GM15510 (cell line): ENCODE measurements at regions not wholly inside any gene's neighbourhood (a gene's known extent, or its start where the extent isn't known, plus 50 kb on each side); places are given as distances from the start of the nearest gene placed in this dataset.

ENCODE experiments used
- POLR2A ChIP-seq: IDR thresholded peaks from 3 replicates; pipeline ENCODE4 v1.6.1; 2011; ENCODE audit warnings: borderline replicate concordance; ENCODE audit not compliant: insufficient read length; ENCODE audit errors: extremely low read depth

GRCh38 chr3:72641684-72642083, 206.6 kb downstream of the SHQ1 start:
- no peak for TF ChIP-seq POLR2A

GRCh38 chr3:72641072-72641471, 207.2 kb downstream of the SHQ1 start:
- TF ChIP-seq POLR2A = no peak

GRCh38 chr3:72636969-72637597, 211.2 kb downstream of the SHQ1 start:
- no peak for TF ChIP-seq POLR2A

- TF ChIP-seq POLR2A = no peak
Measured at GRCh38 chr3:72635551-72635950, 212.7 kb downstream of the SHQ1 start.

GRCh38 chr3:72634128-72634527, 214.1 kb downstream of the SHQ1 start:
- TF ChIP-seq POLR2A = no peak

- TF ChIP-seq POLR2A = no peak
Measured at GRCh38 chr3:72633534-72633933, 214.7 kb downstream of the SHQ1 start.

- no peak for TF ChIP-seq POLR2A
Measured at GRCh38 chr3:72633121-72633520, 215.1 kb downstream of the SHQ1 start.

- no peak for TF ChIP-seq POLR2A
Measured at GRCh38 chr3:72632129-72632528, 216.1 kb downstream of the SHQ1 start.

- TF ChIP-seq POLR2A = no peak
Measured at GRCh38 chr3:72630969-72631344, 217.3 kb downstream of the SHQ1 start.

GRCh38 chr3:72630327-72630968, 217.8 kb downstream of the SHQ1 start:
- TF ChIP-seq POLR2A = no peak

GRCh38 chr3:72629191-72629631, 219.0 kb downstream of the SHQ1 start:
- no peak for TF ChIP-seq POLR2A

GRCh38 chr3:72628065-72628464, 220.2 kb downstream of the SHQ1 start:
- TF ChIP-seq POLR2A = no peak

- no peak for TF ChIP-seq POLR2A
Measured at GRCh38 chr3:72627271-72627670, 221.0 kb downstream of the SHQ1 start.

- no peak for TF ChIP-seq POLR2A
Measured at GRCh38 chr3:72625602-72626337, 222.5 kb downstream of the SHQ1 start.

- no peak for TF ChIP-seq POLR2A
Measured at GRCh38 chr3:72624656-72625055, 223.6 kb downstream of the SHQ1 start.

- TF ChIP-seq POLR2A = no peak
Measured at GRCh38 chr3:72618739-72619138, 229.5 kb downstream of the SHQ1 start.
